LoVo (cell line): ENCODE measurements at regions not wholly inside any gene's neighbourhood (a gene's known extent, or its start where the extent isn't known, plus 50 kb on each side); places are given as distances from the start of the nearest gene placed in this dataset.

Experiments used
- DNase-seq: peaks from one replicate; pipeline ENCODE4 v3.0.0-alpha.2; 2016; ENCODE audit warnings: low spot score

GRCh38 chr7:85781606-85782005 is 594.8 kb upstream of the SEMA3D start:
- no peak for DNase-seq

GRCh38 chr7:85776691-85777345 is 590.0 kb upstream of the SEMA3D start:
- no peak for DNase-seq

GRCh38 chr7:85775431-85775830 is 588.6 kb upstream of the SEMA3D start:
- DNase-seq = no peak

GRCh38 chr7:85774986-85775385 is 588.1 kb upstream of the SEMA3D start:
- no peak for DNase-seq

GRCh38 chr7:85773116-85773728 is 586.4 kb upstream of the SEMA3D start:
- no peak for DNase-seq

GRCh38 chr7:85771516-85771915 is 584.7 kb upstream of the SEMA3D start:
- DNase-seq = no peak

GRCh38 chr7:85770332-85770731 is 583.5 kb upstream of the SEMA3D start:
- no peak for DNase-seq

GRCh38 chr7:85765698-85766298 is 578.9 kb upstream of the SEMA3D start:
- DNase-seq = peak; percentile 54

GRCh38 chr7:85764034-85764433 is 577.2 kb upstream of the SEMA3D start:
- no peak for DNase-seq

- DNase-seq = no peak
Measured at GRCh38 chr7:85757348-85757747, 570.5 kb upstream of the SEMA3D start.

- DNase-seq = peak; percentile 52
Measured at GRCh38 chr7:85750454-85750949, 563.6 kb upstream of the SEMA3D start.

- no peak for DNase-seq
Measured at GRCh38 chr7:85749696-85750453, 563.0 kb upstream of the SEMA3D start.

GRCh38 chr7:85748861-85749260 is 562.0 kb upstream of the SEMA3D start:
- peak; percentile 53 for DNase-seq

- no peak for DNase-seq
Measured at GRCh38 chr7:85737426-85737825, 550.6 kb upstream of the SEMA3D start.

GRCh38 chr7:85736085-85736484 is 549.2 kb upstream of the SEMA3D start:
- DNase-seq = no peak

GRCh38 chr7:85734823-85735222 is 548.0 kb upstream of the SEMA3D start:
- DNase-seq = no peak

GRCh38 chr7:85733169-85733915 is 546.5 kb upstream of the SEMA3D start:
- no peak for DNase-seq

GRCh38 chr7:85730012-85730411 is 543.2 kb upstream of the SEMA3D start:
- no peak for DNase-seq

GRCh38 chr7:85725026-85725425 is 538.2 kb upstream of the SEMA3D start:
- no peak for DNase-seq

- peak; percentile 15 for DNase-seq
Measured at GRCh38 chr7:85719981-85720953, 533.4 kb upstream of the SEMA3D start.

GRCh38 chr7:85716353-85716752 is 529.5 kb upstream of the SEMA3D start:
- DNase-seq = no peak
